DLD1 (cell line): ENCODE measurements at regions not wholly inside any gene's neighbourhood (a gene's known extent, or its start where the extent isn't known, plus 50 kb on each side); places are given as distances from the start of the nearest gene placed in this dataset.

Experiments
- in situ Hi-C: cut with HindIII; loops from 2 replicates; pipeline ENCODE4 v1.10.0; 2017; ENCODE audit warnings: low sequenced_read_pairs

- in situ Hi-C loops = no loop called here
Measured at GRCh38 chr5:163619951-163620350, 114.5 kb downstream of the MAT2B start.

GRCh38 chr5:163622799-163623198 lies 117.4 kb downstream of the MAT2B start:
- in situ Hi-C loops = no loop called here

GRCh38 chr5:163623524-163623923 lies 118.1 kb downstream of the MAT2B start:
- in situ Hi-C loops = no loop called here

GRCh38 chr5:163623986-163624385 lies 118.6 kb downstream of the MAT2B start:
- in situ Hi-C loops = no loop called here

DNA sequence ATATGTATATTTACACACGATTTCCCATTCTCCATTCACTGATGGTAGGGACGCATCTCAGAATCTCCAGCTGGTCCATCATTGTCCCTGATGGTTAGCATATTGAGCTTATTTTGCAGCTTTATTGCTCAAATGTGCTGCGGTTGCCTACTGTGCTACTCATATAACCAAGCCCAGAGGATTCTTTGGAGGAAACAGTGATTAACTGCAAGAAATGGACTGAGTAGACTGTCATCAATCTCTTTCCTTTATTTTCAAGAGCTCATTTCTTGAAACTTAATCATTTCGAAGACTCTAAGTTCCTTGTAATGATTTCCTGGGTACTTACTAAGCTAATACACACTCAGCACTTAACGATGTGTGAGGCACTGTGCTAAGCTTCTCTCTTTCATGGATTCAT lies 119.0 kb downstream of the MAT2B start:
- in situ Hi-C loops = no loop called here

GRCh38 chr5:163626904-163627434 lies 121.5 kb downstream of the MAT2B start:
- in situ Hi-C loops = no loop called here

DNA sequence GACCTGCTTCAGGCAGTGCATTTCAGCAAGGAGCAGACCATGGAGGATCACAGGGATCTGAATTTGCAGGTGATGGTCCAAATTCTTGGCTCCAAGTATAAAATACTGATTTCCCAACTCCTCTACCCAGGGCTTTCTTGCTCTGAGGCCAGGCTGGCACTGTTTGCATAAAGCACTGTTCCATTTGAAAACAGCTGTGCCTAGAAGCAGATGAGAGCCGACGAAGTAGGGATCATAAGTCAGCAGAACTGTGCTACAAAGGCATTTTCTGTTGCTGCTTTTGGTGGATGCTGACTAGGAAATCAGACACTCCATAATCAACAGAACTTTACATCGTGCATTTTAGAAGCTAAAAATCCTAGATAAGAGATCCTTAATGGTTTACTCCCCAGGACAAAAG lies 126.4 kb downstream of the MAT2B start:
- in situ Hi-C loops = no loop called here

DNA sequence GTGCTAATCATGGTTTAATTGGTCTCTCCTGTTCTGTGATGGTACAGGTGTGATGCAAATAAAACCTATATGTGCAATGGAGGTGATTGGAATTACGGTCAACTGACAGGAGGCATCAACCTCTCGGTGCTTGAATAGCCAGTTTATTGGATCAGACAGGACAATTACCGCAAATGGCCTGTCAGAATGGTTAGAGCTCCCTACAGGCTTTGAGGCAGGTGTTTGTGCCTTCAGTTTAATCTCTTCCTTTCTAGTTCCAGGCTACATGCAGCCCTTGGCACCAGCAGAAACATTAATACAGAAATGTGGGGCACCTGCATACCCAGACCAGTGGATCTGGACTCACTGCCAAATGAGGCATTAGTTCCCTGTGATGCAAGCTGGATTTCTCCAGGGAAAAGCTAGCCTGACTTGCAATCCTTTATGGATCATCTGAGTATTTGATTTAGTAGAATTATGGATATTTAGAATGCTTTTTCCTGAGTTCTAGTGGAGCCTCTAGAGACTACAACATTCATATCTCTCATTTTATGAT lies 128.6 kb downstream of the MAT2B start:
- in situ Hi-C loops = no loop called here

- in situ Hi-C loops = no loop called here
Measured at GRCh38 chr5:163635631-163636030, 130.2 kb downstream of the MAT2B start.

- in situ Hi-C loops = no loop called here
Measured at GRCh38 chr5:163642904-163643303, 137.5 kb downstream of the MAT2B start.

DNA sequence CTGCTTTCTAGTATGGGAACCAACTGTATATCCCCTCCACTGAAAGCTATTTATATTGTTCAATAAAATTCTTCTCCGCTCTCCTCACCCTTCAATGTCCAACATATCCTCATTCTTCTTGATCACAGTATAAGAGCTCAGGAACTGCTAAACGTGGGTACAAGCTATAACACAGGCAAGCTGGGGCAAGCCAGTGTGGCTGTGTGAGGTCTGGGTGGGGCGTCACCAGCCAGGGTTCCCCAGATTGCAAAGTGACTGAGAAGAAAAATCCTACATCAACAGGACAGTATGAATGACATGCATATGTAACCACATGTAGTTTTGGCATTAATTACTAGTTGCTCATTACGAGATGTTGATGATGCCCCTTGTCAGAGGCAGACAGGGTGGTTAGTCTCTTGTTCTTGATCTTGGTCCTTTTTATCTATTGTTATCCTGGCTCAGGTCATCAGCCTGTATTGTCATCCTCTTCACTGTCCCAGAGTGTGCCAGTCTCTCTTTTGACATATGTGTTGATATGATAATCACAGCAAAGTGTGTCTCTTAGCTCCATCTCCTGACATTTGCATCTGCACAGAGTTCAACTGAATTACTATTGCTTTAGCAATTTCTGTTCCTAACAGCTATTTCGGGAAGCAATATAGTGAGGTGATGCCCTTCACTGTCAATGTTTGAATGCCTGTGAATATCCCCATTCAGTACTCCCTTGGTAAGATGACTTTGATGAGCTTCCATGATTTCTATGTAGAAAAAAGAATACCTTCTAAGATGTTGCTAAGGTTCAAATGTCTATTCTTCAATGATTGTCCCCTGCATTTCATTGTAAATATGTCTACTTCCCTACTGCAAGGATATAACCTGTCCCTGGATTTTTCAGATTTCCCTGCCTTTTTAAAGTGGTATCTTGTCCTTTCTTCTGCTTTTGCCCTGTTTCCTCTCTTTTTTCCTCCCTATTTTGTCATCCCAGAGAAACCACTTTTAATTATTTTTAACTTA lies 140.3 kb downstream of the MAT2B start:
- in situ Hi-C loops = no loop called here

DNA sequence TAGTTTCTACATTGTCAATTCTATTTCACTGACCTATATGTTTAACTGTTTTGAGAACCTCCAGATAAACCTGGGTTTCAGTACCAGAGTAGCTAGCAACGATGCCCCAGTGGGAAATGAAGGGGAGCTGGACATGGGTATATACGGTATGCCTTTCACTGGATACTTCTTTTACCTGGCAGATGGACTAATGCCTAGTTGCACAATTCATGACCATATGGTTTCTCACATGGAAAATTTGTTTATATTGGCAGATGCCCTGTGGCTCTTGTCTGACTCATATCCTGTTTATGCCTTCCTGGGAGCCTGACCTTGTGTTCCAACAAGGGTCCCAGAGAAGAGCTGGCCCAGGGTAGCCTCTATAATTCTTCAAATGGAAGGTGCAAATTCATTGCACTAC lies 144.1 kb downstream of the MAT2B start:
- in situ Hi-C loops = no loop called here

- in situ Hi-C loops = no loop called here
Measured at GRCh38 chr5:163653526-163653925, 148.1 kb downstream of the MAT2B start.

GRCh38 chr5:163658702-163659567 lies 153.5 kb downstream of the MAT2B start:
- in situ Hi-C loops = no loop called here

DNA sequence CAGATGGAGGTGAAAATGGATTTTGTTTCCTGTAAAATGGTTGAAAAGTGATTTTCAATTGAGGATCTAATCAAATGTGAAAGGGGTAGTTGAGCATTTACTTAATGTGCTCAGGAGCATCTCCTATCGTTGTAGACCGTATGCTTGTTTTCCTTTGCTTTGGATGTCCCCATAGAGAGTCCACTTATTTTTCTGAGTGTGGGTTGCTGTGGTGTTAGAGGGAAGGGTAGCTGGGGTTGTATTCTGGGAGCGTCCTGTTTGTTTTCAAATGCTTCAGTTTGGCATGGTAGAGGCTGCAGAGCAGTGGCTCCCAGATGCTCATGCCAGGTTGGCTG lies 154.1 kb downstream of the MAT2B start:
- in situ Hi-C loops = no loop called here

GRCh38 chr5:163660486-163660885 lies 155.1 kb downstream of the MAT2B start:
- in situ Hi-C loops = no loop called here

GRCh38 chr5:163661360-163661759 lies 155.9 kb downstream of the MAT2B start:
- in situ Hi-C loops = no loop called here

GRCh38 chr5:163670036-163670435 lies 164.6 kb downstream of the MAT2B start:
- in situ Hi-C loops = no loop called here

DNA sequence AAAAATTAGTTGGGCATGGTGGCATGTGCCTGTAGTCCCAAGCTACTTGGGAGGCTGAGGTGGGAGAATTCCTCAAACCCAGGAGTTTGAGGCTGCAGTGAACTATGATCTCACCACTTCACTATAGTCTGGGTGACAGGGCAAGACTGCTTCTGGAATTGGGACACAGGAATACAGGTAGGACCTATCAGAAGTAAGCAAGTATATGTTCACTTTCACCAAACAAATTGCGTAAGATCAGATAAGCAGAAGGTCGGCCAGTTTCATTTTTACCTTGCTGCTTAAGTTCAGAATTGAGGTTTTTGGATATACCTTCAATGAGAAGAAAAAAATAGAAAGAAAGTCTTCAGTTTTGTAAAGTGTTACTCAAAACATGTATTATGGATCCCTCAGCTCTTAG lies 171.7 kb downstream of the MAT2B start:
- in situ Hi-C loops = no loop called here

- in situ Hi-C loops = no loop called here
Measured at GRCh38 chr5:163682234-163682633, 176.8 kb downstream of the MAT2B start.

- in situ Hi-C loops = no loop called here
Measured at GRCh38 chr5:163687414-163687813, 182.0 kb downstream of the MAT2B start.
